ENCODE measurements at regions not wholly inside any gene's neighbourhood (a gene's known extent, or its start where the extent isn't known, plus 50 kb on each side); places are given as distances from the start of the nearest gene placed in this dataset.

DNA sequence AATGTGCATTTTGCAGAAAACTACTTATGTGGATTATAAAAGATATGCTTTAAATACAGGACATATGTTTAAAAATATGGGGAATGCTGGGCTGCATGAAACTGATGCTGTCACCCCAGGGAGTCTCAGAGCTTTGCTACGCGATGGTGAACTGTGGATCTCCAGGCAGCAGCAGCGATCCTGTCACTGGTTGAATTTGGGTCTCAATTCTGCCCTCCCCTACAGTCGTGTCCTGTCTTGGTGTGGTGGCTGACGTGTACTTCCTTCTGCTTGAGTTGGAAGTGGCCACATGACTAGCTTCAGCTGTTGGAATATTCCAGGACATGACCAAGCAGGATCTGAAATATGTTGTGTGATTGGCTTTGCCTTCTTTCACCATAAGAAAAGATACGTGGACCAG, 222.9 kb upstream of the AJAP1 start:
- TF ChIP-seq GATA2 (IDR thresholded peaks at IDR 0.05; ENCODE audit: insufficient read depth, insufficient read length, low read depth, low read length) (no peak), POLR2AphosphoS5 (IDR thresholded peaks at IDR 0.05; ENCODE audit: insufficient read depth, low read depth, low read length) (no peak), MAX (IDR thresholded peaks at IDR 0.05; ENCODE audit: insufficient read depth, insufficient read length) (no peak), JUN (IDR thresholded peaks at IDR 0.05; ENCODE audit: borderline replicate concordance, insufficient read depth, insufficient read length, low read depth) (no peak), FOS (IDR thresholded peaks at IDR 0.05; ENCODE audit: borderline replicate concordance, insufficient read depth, low read length) (no peak), MYC (IDR thresholded peaks at IDR 0.05; ENCODE audit: low read depth, low read length) (no peak), CTCF (IDR thresholded peaks at IDR 0.05; ENCODE audit: extremely low read depth in 1 of 2, insufficient read depth in 1 of 2, low read depth in 1 of 2, low read length in 2 of 2) (no peak), POLR2A (IDR thresholded peaks at IDR 0.05; ENCODE audit: low read depth, low read length) (no peak), EZH2 (IDR thresholded peaks at IDR 0.05; ENCODE audit: borderline replicate concordance, low read depth, low read length, severe bottlenecking) (no peak)
- Histone ChIP-seq H3K9me1 (replicated peaks; ENCODE audit: control insufficient read depth, extremely low read depth, insufficient read depth, low read length) (no peaks in the 10 kb centered on the region), H3K4me3 (replicated peaks in 1 of 3; ENCODE audit: insufficient read depth in 1 of 3, low read depth in 1 of 3, low read length in 3 of 3) (no peak overlapping the region), H3K4me2 (ENCODE audit: insufficient read depth, low read length) (no peak overlapping the region), H3K4me1 (ENCODE audit: control insufficient read depth, extremely low read depth, insufficient read depth, low read length) (no peaks in the 10 kb centered on the region), H3K9ac (replicated peaks; ENCODE audit: extremely low read depth, insufficient read depth, low read length) (no peak overlapping the region), H2AFZ (ENCODE audit: low read depth, low read length) (no peak overlapping the region), H3K27me3 (ENCODE audit: control insufficient read depth in 2 of 2, insufficient read depth in 2 of 2, low read length in 2 of 2) (no peaks in the 10 kb centered on the region), H3K79me2 (ENCODE audit: control insufficient read depth, insufficient read depth, low read length) (no peaks in the 10 kb centered on the region), H3K27ac (ENCODE audit: insufficient read depth, low read depth, low read length) (no peak overlapping the region), H4K20me1 (replicated peaks; ENCODE audit: control insufficient read depth, extremely low read depth, insufficient read depth, low read length) (no peaks in the 10 kb centered on the region), H3K36me3 (ENCODE audit: control insufficient read depth in 2 of 2, extremely low read depth in 1 of 2, insufficient read depth in 2 of 2, low read length in 2 of 2) (no peaks in the 10 kb centered on the region), H3K9me3 (replicated peaks; ENCODE audit: control insufficient read depth, insufficient read depth, low read length) (peaks cover 9% of the 10 kb centered on the region)
- dilution Hi-C loops (cut with MboI; ENCODE audit: extremely low pct_ligation_motif_present, low sequenced_read_pairs) (no loop called here), intact Hi-C loops (cut with micrococcal nuclease) (no loop called here)
- FAIRE-seq (no peak), DNase-seq (ENCODE audit: low read depth, low spot score) (no peak)
- BruUV-seq (replicated peaks) = no TSS peak
- CTCF ChIA-PET = no interaction called here
- POLR2A ChIA-PET = no interaction called here
